GM23248 (cell line): ENCODE measurements at regions not wholly inside any gene's neighbourhood (a gene's known extent, or its start where the extent isn't known, plus 50 kb on each side); places are given as distances from the start of the nearest gene placed in this dataset.

ENCODE experiments used
- EZH2 ChIP-seq: fragments of 200-600 bp; sonication (generic); IDR thresholded peaks from 2 replicates; pipeline ENCODE4 v1.6.1; 2018; ENCODE audit warnings: antibody characterized with exemption, mild to moderate bottlenecking; ENCODE audit not compliant: insufficient read depth, poor library complexity, severe bottlenecking
- EZH2phosphoT487 ChIP-seq: fragments of 200-600 bp; sonication (generic); IDR thresholded peaks from 2 replicates; pipeline ENCODE4 v1.6.1; 2018; ENCODE audit warnings: antibody characterized with exemption, moderate library complexity, mild to moderate bottlenecking, low read depth; ENCODE audit not compliant: insufficient read depth

- TF ChIP-seq EZH2 (no peak), EZH2phosphoT487 (no peak)
These were observed 62.1 kb upstream of the SPDL1 start for GRCh38 chr5:169521366-169521983.
